GM19328 (cell line): ENCODE measurements at regions not wholly inside any gene's neighbourhood (a gene's known extent, or its start where the extent isn't known, plus 50 kb on each side); places are given as distances from the start of the nearest gene placed in this dataset.
"Not testable (repeated sequence)": the region's sequence is repeated elsewhere in the genome, so short reads cannot be mapped to it uniquely, and the experiment has no call there.

Experiments used
- ATAC-seq: cut with Tn5 transposase; IDR thresholded peaks from one replicate; pipeline ENCODE4 v1.9.1; 2021; ENCODE audit warnings: mild to moderate bottlenecking, moderate library complexity; ENCODE audit not compliant: unreplicated experiment

GRCh38 chr4:81375745-81376144 lies 96.0 kb downstream of the RASGEF1B start:
- ATAC-seq: no peak

- ATAC-seq: no peak
These were observed 101.8 kb downstream of the RASGEF1B start for GRCh38 chr4:81369886-81370285.

GRCh38 chr4:81366779-81367178 lies 104.9 kb downstream of the RASGEF1B start:
- ATAC-seq: no peak

GRCh38 chr4:81360737-81361136 lies 111.0 kb downstream of the RASGEF1B start:
- no peak for ATAC-seq

- ATAC-seq: no peak
These were observed 112.5 kb downstream of the RASGEF1B start for GRCh38 chr4:81359207-81359606.

- ATAC-seq: no peak
These were observed 113.6 kb downstream of the RASGEF1B start for GRCh38 chr4:81358154-81358553.

GRCh38 chr4:81356621-81357020 lies 115.1 kb downstream of the RASGEF1B start:
- no peak for ATAC-seq

- no peak for ATAC-seq
These were observed 116.6 kb downstream of the RASGEF1B start for GRCh38 chr4:81355136-81355535.

GRCh38 chr4:81353861-81354260 lies 117.8 kb downstream of the RASGEF1B start:
- no peak for ATAC-seq

- ATAC-seq: no peak
These were observed 119.3 kb downstream of the RASGEF1B start for GRCh38 chr4:81352446-81352835.

- ATAC-seq: peak; percentile 75
These were observed 119.9 kb downstream of the RASGEF1B start for GRCh38 chr4:81351654-81352445.

- ATAC-seq: no peak
These were observed 121.7 kb downstream of the RASGEF1B start for GRCh38 chr4:81350040-81350439.

GRCh38 chr4:81348778-81349094 lies 123.0 kb downstream of the RASGEF1B start:
- ATAC-seq: no peak

GRCh38 chr4:81348086-81348777 lies 123.5 kb downstream of the RASGEF1B start:
- no peak for ATAC-seq

- no peak for ATAC-seq
These were observed 125.0 kb downstream of the RASGEF1B start for GRCh38 chr4:81346719-81347118.

GRCh38 chr4:81343536-81343935 lies 128.2 kb downstream of the RASGEF1B start:
- ATAC-seq: no peak

GRCh38 chr4:81343046-81343445 lies 128.0 kb upstream of the PRKG2 start:
- ATAC-seq: no peak

- no peak for ATAC-seq
These were observed 122.2 kb upstream of the PRKG2 start for GRCh38 chr4:81337211-81337610.

- no peak for ATAC-seq
These were observed 120.3 kb upstream of the PRKG2 start for GRCh38 chr4:81335122-81335912.

- ATAC-seq: no peak
These were observed 115.0 kb upstream of the PRKG2 start for GRCh38 chr4:81330018-81330417.

GRCh38 chr4:81326581-81326980 lies 111.6 kb upstream of the PRKG2 start:
- no peak for ATAC-seq

GRCh38 chr4:81324594-81324993 lies 109.6 kb upstream of the PRKG2 start:
- not testable (repeated sequence) for ATAC-seq
